Pancreas (tissue), 10 donors: ENCODE measurements at regions not wholly inside any gene's neighbourhood (a gene's known extent, or its start where the extent isn't known, plus 50 kb on each side); places are given as distances from the start of the nearest gene placed in this dataset.
"Not testable (repeated sequence)": the region's sequence is repeated elsewhere in the genome, so short reads cannot be mapped to it uniquely, and the experiment has no call there.

Experiments used
- ATAC-seq, 4 donors: fragments of 200-7000 bp; cut with Tn5 transposase; one replicate each; pipeline versions ENCODE4 v1.8.0 to v1.9.1; 2020; ENCODE audit warnings: mild to moderate bottlenecking in 4 of 4, moderate library complexity in 4 of 4
- DNase-seq, 6 donors: peaks; one replicate each; pipeline ENCODE4 v3.0.0-alpha.2; 2020
- FAIRE-seq: peaks from 2 replicates; lab custom pipeline; 2012; peaks lifted over from hg19 to GRCh38; lab: Jason Lieb, UNC
- H3K27ac ChIP-seq, 4 donors: fragments of 200-600 bp; sonication (generic); 1 replicate in 3 of 4; 2 replicates in 1 of 4; pipeline versions ENCODE4 v1.5.0 to v1.8.0; 2020
- H3K27me3 ChIP-seq, 4 donors: fragments of 200-600 bp; one replicate each; pipeline ENCODE4 v1.8.0; 2021
- H3K36me3 ChIP-seq, 3 donors: fragments of 200-600 bp; sonication (generic) in 1 of 3; one replicate each; pipeline versions ENCODE4 v1.5.0 to v1.8.0; 2020 to 2021
- H3K4me1 ChIP-seq, 3 donors: fragments of 200-600 bp; one replicate each; pipeline ENCODE4 v1.8.0; 2021
- H3K4me3 ChIP-seq, 4 donors: fragments of 200-600 bp; sonication (generic) in 2 of 4; one replicate each; pipeline versions ENCODE4 v1.5.0 to v1.8.0; 2020 to 2021
- H3K9me3 ChIP-seq, 4 donors: fragments of 200-600 bp; one replicate each; pipeline ENCODE4 v1.8.0; 2021
- CTCF ChIP-seq, 4 donors: fragments of 200-600 bp; sonication (generic) in 3 of 4; IDR thresholded peaks; one replicate each; pipeline versions ENCODE4 v1.5.0 to v1.8.0; 2021; ENCODE audit warnings: antibody characterized with exemption in 4 of 4
- WGBS, 2 donors: extraction: QIAGEN DNeasy Blood & Tissue Kit; methylation state at CpG; one replicate each; pipeline ENCODE4 v1.1.7; 2013; 5-methylcytosine and 5-hydroxymethylcytosine counted together
- intact Hi-C, 3 donors: fragments of 100-400 bp; cut with DNase I; formaldehyde crosslinking; loops; one replicate each; pipeline versions ENCODE4 v1.11.1 to v1.14.2; 2022
- donor health status: healthy with polysubstance abuse.
- donor health status: DM: no; HTN: no; CAD: no; lungs with moderate emphysema.
- donor health status: DM: no; HTN: no; CAD: no.
- donor health status: control.
- donor health status: control.
- donor health status: Bipolar disorder and iron deficiency.
- donor health status: DM: yes; HTN: yes; CAD: no.
- donor health status: DM: no; HTN: no; CAD: no.
- donor health status: DM: no; HTN: no; CAD: no.
- donor health status: DM: yes; HTN: yes; CAD: no.

- TF ChIP-seq CTCF (IDR thresholded peaks at IDR 0.05): no peak
- no peaks in the 10 kb centered on the region for H3K4me1 ChIP-seq
- H3K36me3 ChIP-seq: no peaks in the 10 kb centered on the region
- no peaks in the 10 kb centered on the region for H3K27me3 ChIP-seq
- H3K9me3 ChIP-seq: no peaks in the 10 kb centered on the region
- no peak overlapping the region for H3K27ac ChIP-seq
- ATAC-seq (no peak), DNase-seq (no peak), FAIRE-seq (no peak)
- no peak overlapping the region for H3K4me3 ChIP-seq
- intact Hi-C loops: no loop called here
Measured at GRCh38 chr2:187617905-187618304, 63.7 kb upstream of the TFPI start.

GRCh38 chr2:187618813-187619212 is 64.6 kb upstream of the TFPI start:
- no peaks in the 10 kb centered on the region for H3K36me3 ChIP-seq
- ATAC-seq (no peak), FAIRE-seq (no peak), DNase-seq (no peak)
- H3K27me3 ChIP-seq: no peaks in the 10 kb centered on the region
- H3K4me1 ChIP-seq: no peaks in the 10 kb centered on the region
- intact Hi-C loops: no loop called here
- WGBS, 2 donors: 59 to 71% methylated on average over 2 of the region's 2 CpGs
- H3K9me3 ChIP-seq: no peaks in the 10 kb centered on the region
- no peak for TF ChIP-seq CTCF (IDR thresholded peaks at IDR 0.05)
- no peak overlapping the region for H3K4me3 ChIP-seq
- no peak overlapping the region for H3K27ac ChIP-seq

- Histone ChIP-seq H3K4me3 (no peak overlapping the region), H3K4me1 (no peaks in the 10 kb centered on the region), H3K36me3 (no peaks in the 10 kb centered on the region), H3K27me3 (no peaks in the 10 kb centered on the region), H3K27ac (no peak overlapping the region), H3K9me3 (no peaks in the 10 kb centered on the region)
- DNase-seq: no peak
- no peak for FAIRE-seq
- intact Hi-C loops: no loop called here
- no peak for TF ChIP-seq CTCF (IDR thresholded peaks at IDR 0.05)
- no peak for ATAC-seq
- WGBS, 2 donors: 68 to 73% methylated on average over 3 of the region's 3 CpGs
Measured at GRCh38 chr2:187627153-187627552, 72.9 kb upstream of the TFPI start.

- H3K4me3 ChIP-seq, H3K27ac ChIP-seq, H3K27me3 ChIP-seq, H3K36me3 ChIP-seq, H3K4me1 ChIP-seq, FAIRE-seq, H3K9me3 ChIP-seq, intact Hi-C loops, ATAC-seq: not testable (repeated sequence)
- WGBS, 2 donors: 94 to 96% methylated on average over 44 to 53 of the region's 53 CpGs
- DNase-seq: peak in 1 of 6 donors; percentile 52
Measured at GRCh38 chr2:187636731-187637391, 82.6 kb upstream of the TFPI start.

GRCh38 chr2:187637392-187637740 is 83.1 kb upstream of the TFPI start:
- WGBS, 2 donors: 92 to 94% methylated on average over 14 to 19 of the region's 19 CpGs
- H3K27ac ChIP-seq, H3K4me1 ChIP-seq, H3K36me3 ChIP-seq, H3K9me3 ChIP-seq, H3K27me3 ChIP-seq, ATAC-seq, H3K4me3 ChIP-seq, FAIRE-seq, intact Hi-C loops, DNase-seq: not testable (repeated sequence)

- ATAC-seq, H3K36me3 ChIP-seq, H3K4me3 ChIP-seq, intact Hi-C loops, H3K27me3 ChIP-seq, DNase-seq, H3K27ac ChIP-seq, H3K9me3 ChIP-seq, H3K4me1 ChIP-seq, FAIRE-seq: not testable (repeated sequence)
- 92% methylated on average over 17 to 20 of the region's 20 CpGs for WGBS, 2 donors
Measured at GRCh38 chr2:187637771-187638170, 83.5 kb upstream of the TFPI start.
